A673 (cell line): ENCODE measurements at regions not wholly inside any gene's neighbourhood (a gene's known extent, or its start where the extent isn't known, plus 50 kb on each side); places are given as distances from the start of the nearest gene placed in this dataset.

Experiments
- CTCF ChIP-seq: fragments of 300-800, 200-600 bp; sonication (generic); conservative IDR thresholded peaks from 2 replicates; pipeline ENCODE4 v1.5.1; 2017; ENCODE audit warnings: low read depth, mild to moderate bottlenecking, antibody characterized with exemption, low read length, moderate library complexity, mixed read lengths
- EZH2 ChIP-seq: fragments of 200-600 bp; sonication (generic); IDR thresholded peaks from 2 replicates; pipeline ENCODE4 v1.6.1; 2017; ENCODE audit warnings: borderline replicate concordance, low read depth, mild to moderate bottlenecking, mixed read lengths, antibody characterized with exemption, low read length; ENCODE audit not compliant: poor library complexity, severe bottlenecking

GRCh38 chr3:75342425-75342824 is 321.7 kb upstream of the FRG2C start:
- TF ChIP-seq CTCF, result no peak
- no peak for TF ChIP-seq EZH2
